GM12878 (cell line): ENCODE measurements at regions not wholly inside any gene's neighbourhood (a gene's known extent, or its start where the extent isn't known, plus 50 kb on each side); places are given as distances from the start of the nearest gene placed in this dataset.

ENCODE experiments used
- CHD4 ChIP-seq: fragments of 200-600 bp; sonication (generic); IDR thresholded peaks from 2 replicates; pipeline ENCODE4 v1.6.1; 2016; ENCODE audit warnings: mild to moderate bottlenecking
- CREM ChIP-seq: IDR thresholded peaks from 2 replicates; pipeline ENCODE4 v1.6.1; 2014; ENCODE audit warnings: antibody characterized with exemption, low read depth
- EP300 ChIP-seq, 2 experiments: fragments of 150-350 bp in 1 of 2; IDR thresholded peaks; 2 replicates each; pipeline ENCODE4 v1.6.1; 2011 to 2012; ENCODE audit warnings: low read depth in 2 of 2, low read length in 2 of 2, borderline replicate concordance in 1 of 2, improper control_type of control experiment in 1 of 2, inconsistent platforms in 1 of 2; ENCODE audit not compliant: control insufficient read depth in 1 of 2
- GABPA ChIP-seq: IDR thresholded peaks from 2 replicates; pipeline ENCODE4 v1.6.1; 2014; ENCODE audit warnings: antibody characterized with exemption, low read depth, mild to moderate bottlenecking, inconsistent platforms
- POLR2A ChIP-seq: IDR thresholded peaks from 2 replicates; pipeline ENCODE4 v1.6.1; 2011; ENCODE audit warnings: low read depth, mild to moderate bottlenecking, low read length
- RB1 ChIP-seq: fragments of 450-650 bp; formaldehyde crosslinking; IDR thresholded peaks from 2 replicates; pipeline ENCODE4 v1.6.1; 2017; ENCODE audit warnings: mild to moderate bottlenecking, borderline replicate concordance
- TF ChIP-seq, protein P1 (sequence below), 3 experiments: IDR thresholded peaks in 2 of 3; conservative IDR thresholded peaks in 1 of 3; 2 replicates each; pipeline ENCODE4 v1.5.1; 2011; ENCODE audit warnings: low read depth in 3 of 3, low read length in 3 of 3, mild to moderate bottlenecking in 3 of 3, control low read depth in 2 of 3, moderate library complexity in 2 of 3, inconsistent platforms in 1 of 3, mixed read lengths in 1 of 3; ENCODE audit not compliant: control insufficient read depth in 2 of 3, insufficient read depth in 1 of 3; ENCODE audit errors: extremely low read depth in 1 of 3

- no peak for TF ChIP-seq RB1
- no peak for TF ChIP-seq CREM
- no peak for TF ChIP-seq GABPA
- TF ChIP-seq, protein P1, sequence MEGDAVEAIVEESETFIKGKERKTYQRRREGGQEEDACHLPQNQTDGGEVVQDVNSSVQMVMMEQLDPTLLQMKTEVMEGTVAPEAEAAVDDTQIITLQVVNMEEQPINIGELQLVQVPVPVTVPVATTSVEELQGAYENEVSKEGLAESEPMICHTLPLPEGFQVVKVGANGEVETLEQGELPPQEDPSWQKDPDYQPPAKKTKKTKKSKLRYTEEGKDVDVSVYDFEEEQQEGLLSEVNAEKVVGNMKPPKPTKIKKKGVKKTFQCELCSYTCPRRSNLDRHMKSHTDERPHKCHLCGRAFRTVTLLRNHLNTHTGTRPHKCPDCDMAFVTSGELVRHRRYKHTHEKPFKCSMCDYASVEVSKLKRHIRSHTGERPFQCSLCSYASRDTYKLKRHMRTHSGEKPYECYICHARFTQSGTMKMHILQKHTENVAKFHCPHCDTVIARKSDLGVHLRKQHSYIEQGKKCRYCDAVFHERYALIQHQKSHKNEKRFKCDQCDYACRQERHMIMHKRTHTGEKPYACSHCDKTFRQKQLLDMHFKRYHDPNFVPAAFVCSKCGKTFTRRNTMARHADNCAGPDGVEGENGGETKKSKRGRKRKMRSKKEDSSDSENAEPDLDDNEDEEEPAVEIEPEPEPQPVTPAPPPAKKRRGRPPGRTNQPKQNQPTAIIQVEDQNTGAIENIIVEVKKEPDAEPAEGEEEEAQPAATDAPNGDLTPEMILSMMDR (IDR thresholded peaks at IDR 0.05 in 2 of 3, conservative IDR thresholded peaks at IDR 0.05 in 1 of 3; ENCODE audit: control insufficient read depth in 2 of 3, extremely low read depth in 1 of 3, insufficient read depth in 1 of 3, low read depth in 3 of 3, low read length in 3 of 3) = no peak
- TF ChIP-seq EP300 (IDR thresholded peaks at IDR 0.05; ENCODE audit: borderline replicate concordance in 1 of 2, control insufficient read depth in 1 of 2, low read depth in 2 of 2, low read length in 2 of 2) = no peak
- no peak for TF ChIP-seq CHD4
- TF ChIP-seq POLR2A = no peak
Observed at GRCh38 chr4:66246643-66247042, 576.4 kb upstream of the EPHA5 start.
